KMS-11 (cell line): ENCODE measurements at regions not wholly inside any gene's neighbourhood (a gene's known extent, or its start where the extent isn't known, plus 50 kb on each side); places are given as distances from the start of the nearest gene placed in this dataset.

Source experiments
- H2AFZ ChIP-seq: fragments of 200-600 bp; sonication (generic); 2 replicates; pipeline ENCODE4 v1.6.1; 2016; ENCODE audit warnings: antibody characterized with exemption, mixed run types, low read depth
- H3K27ac ChIP-seq: fragments of 200-600 bp; sonication (generic); 2 replicates; pipeline ENCODE4 v1.6.1; 2016; ENCODE audit warnings: mild to moderate bottlenecking, mixed run types
- H3K27me3 ChIP-seq: fragments of 200-600 bp; sonication (generic); 2 replicates; pipeline ENCODE4 v1.6.1; 2017; ENCODE audit warnings: mild to moderate bottlenecking, low read depth, mixed run types, moderate library complexity; ENCODE audit not compliant: insufficient read depth
- H3K36me3 ChIP-seq: fragments of 200-600 bp; sonication (generic); 2 replicates; pipeline ENCODE4 v1.6.1; 2017; ENCODE audit warnings: mild to moderate bottlenecking, mixed run types; ENCODE audit not compliant: insufficient read depth
- H3K4me1 ChIP-seq: fragments of 200-600 bp; sonication (generic); 2 replicates; pipeline ENCODE4 v1.6.1; 2016; ENCODE audit warnings: mild to moderate bottlenecking, low read depth, mixed run types; ENCODE audit not compliant: poor library complexity, severe bottlenecking
- H3K4me2 ChIP-seq: fragments of 200-600 bp; sonication (generic); 2 replicates; pipeline ENCODE4 v1.7.0; 2016; ENCODE audit warnings: mild to moderate bottlenecking, mixed run types
- H3K4me3 ChIP-seq: fragments of 200-600 bp; sonication (generic); IDR thresholded peaks from 2 replicates; pipeline ENCODE4 v1.6.1; 2017; ENCODE audit warnings: low read depth, low read length, mixed read lengths; ENCODE audit not compliant: insufficient read depth
- H3K79me2 ChIP-seq: fragments of 200-600 bp; sonication (generic); 2 replicates; pipeline ENCODE4 v1.6.1; 2016; ENCODE audit warnings: low read depth, mixed run types; ENCODE audit not compliant: insufficient read depth
- H3K9ac ChIP-seq: fragments of 200-600 bp; sonication (generic); 2 replicates; pipeline ENCODE4 v1.6.1; 2016; ENCODE audit warnings: mild to moderate bottlenecking, mixed run types
- H4K20me1 ChIP-seq: fragments of 200-600 bp; sonication (generic); 2 replicates; pipeline ENCODE4 v1.6.1; 2016; ENCODE audit warnings: mild to moderate bottlenecking, mixed run types; ENCODE audit not compliant: insufficient read depth
- CTCF ChIP-seq: fragments of 200-600 bp; sonication (generic); conservative IDR thresholded peaks from 2 replicates; pipeline ENCODE4 v1.6.1; 2017; ENCODE audit warnings: low read depth, mild to moderate bottlenecking, antibody characterized with exemption, low read length, moderate library complexity, mixed read lengths

GRCh38 chr15:96066126-96066525, 264.4 kb upstream of the NR2F2 start:
- H3K27me3 ChIP-seq, result no peaks in the 10 kb centered on the region
- TF ChIP-seq CTCF, result no peak
- no peak overlapping the region for H2AFZ ChIP-seq
- H3K9ac ChIP-seq, result no peak overlapping the region
- no peaks in the 10 kb centered on the region for H3K79me2 ChIP-seq
- no peak overlapping the region for H3K27ac ChIP-seq
- H3K4me1 ChIP-seq, result no peaks in the 10 kb centered on the region
- no peak overlapping the region for H3K4me2 ChIP-seq
- no peaks in the 10 kb centered on the region for H3K36me3 ChIP-seq
- H4K20me1 ChIP-seq, result no peaks in the 10 kb centered on the region
- H3K4me3 ChIP-seq, result no peak overlapping the region

GRCh38 chr15:96066852-96067495, 263.5 kb upstream of the NR2F2 start:
- H3K36me3 ChIP-seq, result no peaks in the 10 kb centered on the region
- no peaks in the 10 kb centered on the region for H3K79me2 ChIP-seq
- H3K9ac ChIP-seq, result no peak overlapping the region
- no peaks in the 10 kb centered on the region for H4K20me1 ChIP-seq
- H3K4me3 ChIP-seq, result no peak overlapping the region
- no peak overlapping the region for H3K27ac ChIP-seq
- H3K27me3 ChIP-seq, result no peaks in the 10 kb centered on the region
- TF ChIP-seq CTCF, result no peak
- no peak overlapping the region for H2AFZ ChIP-seq
- H3K4me1 ChIP-seq, result no peaks in the 10 kb centered on the region
- no peak overlapping the region for H3K4me2 ChIP-seq

GRCh38 chr15:96067677-96068076, 262.8 kb upstream of the NR2F2 start:
- Histone ChIP-seq H3K4me2 (no peak overlapping the region), H3K27me3 (no peaks in the 10 kb centered on the region), H3K79me2 (no peaks in the 10 kb centered on the region), H3K4me1 (no peaks in the 10 kb centered on the region), H3K9ac (no peak overlapping the region), H2AFZ (no peak overlapping the region), H3K36me3 (no peaks in the 10 kb centered on the region), H3K27ac (no peak overlapping the region), H3K4me3 (no peak overlapping the region), H4K20me1 (no peaks in the 10 kb centered on the region)
- TF ChIP-seq CTCF, result no peak

GRCh38 chr15:96068897-96069296, 261.6 kb upstream of the NR2F2 start:
- H4K20me1 ChIP-seq, result no peaks in the 10 kb centered on the region
- H3K36me3 ChIP-seq, result no peaks in the 10 kb centered on the region
- H3K4me1 ChIP-seq, result no peaks in the 10 kb centered on the region
- no peak overlapping the region for H3K4me2 ChIP-seq
- no peak overlapping the region for H3K9ac ChIP-seq
- TF ChIP-seq CTCF, result no peak
- H3K4me3 ChIP-seq, result no peak overlapping the region
- no peaks in the 10 kb centered on the region for H3K79me2 ChIP-seq
- no peak overlapping the region for H3K27ac ChIP-seq
- no peaks in the 10 kb centered on the region for H3K27me3 ChIP-seq
- H2AFZ ChIP-seq, result no peak overlapping the region
